OCI-LY7 (cell line): ENCODE measurements at regions not wholly inside any gene's neighbourhood (a gene's known extent, or its start where the extent isn't known, plus 50 kb on each side); places are given as distances from the start of the nearest gene placed in this dataset.

Source experiments
- BruUV-seq: library from RNA; stranded (reverse); fragments of 400-500 nt; replicated peaks from 2 replicates; lab custom pipeline; 2021; lab: Mats Ljungman, UMichigan
- CTCF ChIA-PET: fragments of 300-600 bp; sonication (Branson Sonifier 250); formaldehyde crosslinking; loops from one replicate; lab custom pipeline; 2022; ENCODE audit warnings: antibody characterized with exemption; ENCODE audit not compliant: unreplicated experiment; lab: Charles Lee
- POLR2A ChIA-PET: fragments of 300-600 bp; sonication (Branson Sonifier 250); formaldehyde crosslinking; loops from one replicate; lab custom pipeline; 2022; ENCODE audit warnings: antibody characterized with exemption; lab: Charles Lee
- DNase-seq: peaks from one replicate; pipeline ENCODE4 v3.0.0-alpha.2; 2015; ENCODE audit warnings: low spot score
- H2AFZ ChIP-seq: fragments of 200-600 bp; sonication (generic), shearing (Covaris generic); 2 replicates; pipeline ENCODE4 v1.6.1; 2014; ENCODE audit warnings: mild to moderate bottlenecking, antibody characterized with exemption, low read length, moderate library complexity
- H3K27ac ChIP-seq: fragments of 200-600 bp; sonication (generic); 2 replicates; pipeline ENCODE4 v1.5.1; 2014; ENCODE audit warnings: mixed run types, low read depth, mild to moderate bottlenecking, moderate library complexity, low read length, inconsistent platforms; ENCODE audit not compliant: poor library complexity, severe bottlenecking
- H3K36me3 ChIP-seq: fragments of 200-600 bp; sonication (generic); 2 replicates; pipeline ENCODE4 v1.6.1; 2014; ENCODE audit warnings: mild to moderate bottlenecking, antibody characterized with exemption, low read length, moderate library complexity, mixed read lengths; ENCODE audit not compliant: insufficient read depth
- H3K4me1 ChIP-seq: fragments of 200-600 bp; sonication (generic); 2 replicates; pipeline ENCODE4 v1.5.1; 2014; ENCODE audit warnings: mild to moderate bottlenecking, low read length; ENCODE audit not compliant: insufficient read depth, poor library complexity, severe bottlenecking
- H3K4me2 ChIP-seq: fragments of 200-600 bp; sonication (generic); 2 replicates; pipeline ENCODE4 v1.6.1; 2014; ENCODE audit warnings: mild to moderate bottlenecking, low read length
- H3K4me3 ChIP-seq: fragments of 200-600 bp; sonication (generic); 2 replicates; pipeline ENCODE4 v1.5.1; 2014; ENCODE audit warnings: mild to moderate bottlenecking, low read depth, low read length; ENCODE audit not compliant: poor library complexity, severe bottlenecking
- H3K79me2 ChIP-seq: fragments of 200-600 bp; sonication (generic); 2 replicates; pipeline ENCODE4 v1.6.1; 2016; ENCODE audit warnings: low read depth, mild to moderate bottlenecking, low read length, moderate library complexity, mixed read lengths; ENCODE audit not compliant: insufficient read depth
- H3K9me2 ChIP-seq: fragments of 200-600 bp; sonication (generic); 2 replicates; pipeline ENCODE4 v1.6.1; 2016; ENCODE audit warnings: mild to moderate bottlenecking, low read length, mixed read lengths; ENCODE audit not compliant: insufficient read depth
- H3K9me3 ChIP-seq: fragments of 200-600 bp; sonication (generic); 2 replicates; pipeline ENCODE4 v1.6.1; 2014; ENCODE audit warnings: mild to moderate bottlenecking, mixed run types, low read length, mixed read lengths
- H4K20me1 ChIP-seq: fragments of 200-600 bp; sonication (generic); 2 replicates; pipeline ENCODE4 v1.6.1; 2014; ENCODE audit warnings: mild to moderate bottlenecking, antibody characterized with exemption, low read length, moderate library complexity, mixed read lengths; ENCODE audit not compliant: insufficient read depth
- CTCF ChIP-seq: fragments of 200-600 bp; sonication (generic); conservative IDR thresholded peaks from 2 replicates; pipeline ENCODE4 v1.5.1; 2014; ENCODE audit warnings: mild to moderate bottlenecking, antibody characterized with exemption, low read length, moderate library complexity, mixed read lengths
- EZH2phosphoT487 ChIP-seq: fragments of 200-600 bp; sonication (generic); IDR thresholded peaks from 2 replicates; pipeline ENCODE4 v1.6.1; 2018; ENCODE audit warnings: low read depth, borderline replicate concordance, mild to moderate bottlenecking, mixed run types, antibody characterized with exemption, low read length, moderate library complexity, mixed read lengths
- intact Hi-C: fragments of 100-400 bp; cut with micrococcal nuclease; formaldehyde crosslinking; loops from one replicate; pipeline ENCODE4 v1.10.0; 2022; ENCODE audit not compliant: unreplicated experiment

DNA sequence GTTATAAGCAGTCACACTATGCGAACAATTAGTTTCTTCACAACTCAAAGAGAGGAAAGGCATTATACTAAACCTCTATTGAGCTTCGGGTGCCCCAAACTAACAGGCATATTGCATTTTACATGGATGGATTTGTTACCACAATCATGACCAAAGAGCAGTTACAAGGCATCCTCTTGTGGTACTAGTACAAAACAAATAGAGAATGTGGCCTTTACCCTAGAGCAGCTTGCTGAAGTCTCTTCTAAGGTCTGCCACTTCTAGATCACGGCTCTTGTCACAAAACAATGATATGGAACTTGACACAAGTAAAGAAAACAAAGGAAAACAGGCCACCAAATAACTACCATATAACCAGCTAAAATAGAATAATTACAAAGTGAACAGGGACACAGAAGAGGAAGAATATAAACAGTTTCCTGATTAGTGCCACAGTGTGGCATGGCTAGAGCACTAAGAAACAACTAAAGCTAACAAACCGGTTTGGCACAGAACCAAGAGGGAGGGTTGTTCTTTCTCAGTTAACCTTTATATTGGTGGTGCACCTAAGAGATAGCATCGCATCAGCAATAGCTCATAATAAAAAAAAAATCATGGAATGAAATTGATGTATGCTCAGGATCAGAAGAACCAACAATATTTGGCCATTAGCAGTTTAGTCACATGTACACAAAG is 209.7 kb upstream of the ATP2B1 start:
- BruUV-seq = no TSS peak
- peaks cover 13% of the 10 kb centered on the region for H3K4me1 ChIP-seq
- H3K36me3 ChIP-seq = no peaks in the 10 kb centered on the region
- peak overlapping the region; percentile 20; the same call in 1 of the 2 replicates for H3K4me2 ChIP-seq
- H4K20me1 ChIP-seq = no peaks in the 10 kb centered on the region
- H3K9me2 ChIP-seq = no peaks in the 10 kb centered on the region
- no peaks in the 10 kb centered on the region for H3K9me3 ChIP-seq
- intact Hi-C loops = no loop called here
- H3K27ac ChIP-seq = no peak overlapping the region
- H3K4me3 ChIP-seq = no peak overlapping the region
- POLR2A ChIA-PET = interaction anchor here (0.7 to 2.4 kb wide), 10 partner anchors 10 to 72 kb away, joined by 3 to 23 read pairs (median 4); no protein-coding TSS in a partner anchor
- DNase-seq = no peak
- H3K79me2 ChIP-seq = no peaks in the 10 kb centered on the region
- peak overlapping the region; percentile 46; the same call in 1 of the 2 replicates for H2AFZ ChIP-seq
- CTCF ChIA-PET = interaction anchor here (0.8 kb wide), 1 partner anchor 9 kb away, joined by 3 read pairs; no protein-coding TSS in a partner anchor
- no peak for TF ChIP-seq CTCF

DNA sequence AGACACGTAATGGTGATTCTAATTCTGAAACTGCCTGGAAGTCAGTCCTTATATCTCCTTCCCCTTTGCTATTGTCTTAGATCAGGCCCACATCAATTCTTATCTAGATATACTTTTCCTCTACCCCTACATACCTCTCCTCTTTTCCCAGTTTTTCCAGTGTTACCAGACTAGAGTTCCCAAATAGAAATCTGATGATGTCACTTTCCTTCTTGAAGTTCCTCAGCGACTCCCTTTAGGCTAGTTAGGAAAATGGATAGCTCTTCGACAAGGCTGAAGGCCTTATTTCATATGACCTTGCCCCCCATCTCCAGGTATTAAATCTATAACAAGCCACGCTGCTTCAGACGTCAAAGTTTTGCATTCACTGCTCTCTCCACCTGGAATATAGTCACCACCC is 201.1 kb upstream of the ATP2B1 start:
- Histone ChIP-seq H3K27ac (no peak overlapping the region), H2AFZ (no peak overlapping the region), H3K79me2 (no peaks in the 10 kb centered on the region), H4K20me1 (no peaks in the 10 kb centered on the region), H3K4me2 (no peak overlapping the region), H3K9me3 (peaks cover 10% of the 10 kb centered on the region; the same call in 1 of the 2 replicates), H3K4me1 (no peaks in the 10 kb centered on the region), H3K9me2 (no peaks in the 10 kb centered on the region), H3K4me3 (no peak overlapping the region), H3K36me3 (no peaks in the 10 kb centered on the region; the same call in 1 of the 2 replicates)
- ChIA-PET CTCF (no interaction called here), POLR2A (interaction anchor here (0.5 to 1.4 kb wide), 4 partner anchors 15 to 455 kb away, joined by 3 to 4 read pairs (median 4); no protein-coding TSS in a partner anchor)
- intact Hi-C loops = no loop called here
- BruUV-seq = no TSS peak
- DNase-seq = no peak
- TF ChIP-seq EZH2phosphoT487 (no peak), CTCF (no peak)

- TF ChIP-seq EZH2phosphoT487 (no peak), CTCF (no peak)
- H3K27ac ChIP-seq = no peak overlapping the region
- no peaks in the 10 kb centered on the region; the same call in 1 of the 2 replicates for H3K36me3 ChIP-seq
- H3K9me2 ChIP-seq = no peaks in the 10 kb centered on the region
- H4K20me1 ChIP-seq = no peaks in the 10 kb centered on the region
- ChIA-PET CTCF (no interaction called here), POLR2A (no interaction called here)
- no peak overlapping the region for H2AFZ ChIP-seq
- no peaks in the 10 kb centered on the region for H3K4me1 ChIP-seq
- BruUV-seq = no TSS peak
- no peak overlapping the region for H3K4me2 ChIP-seq
- intact Hi-C loops = no loop called here
- no peak overlapping the region for H3K4me3 ChIP-seq
- DNase-seq = no peak
- no peaks in the 10 kb centered on the region for H3K79me2 ChIP-seq
- peaks cover 7% of the 10 kb centered on the region; the same call in 1 of the 2 replicates for H3K9me3 ChIP-seq
Observed at GRCh38 chr12:89907659-89908058, 199.0 kb upstream of the ATP2B1 start.
